Liver (tissue), 8 donors: ENCODE measurements at regions not wholly inside any gene's neighbourhood (a gene's known extent, or its start where the extent isn't known, plus 50 kb on each side); places are given as distances from the start of the nearest gene placed in this dataset.

Experiments used
- DNase-seq: peaks from one replicate; pipeline ENCODE4 v3.0.0-alpha.2; 2017; ENCODE audit warnings: low spot score
- H3K27ac ChIP-seq, 2 donors: one replicate each; pipeline ENCODE4 v1.7.0; 2013; ENCODE audit warnings: inconsistent platforms in 2 of 2, low read length in 2 of 2, control low read depth in 1 of 2, low read depth in 1 of 2, mild to moderate bottlenecking in 1 of 2
- H3K27me3 ChIP-seq, 4 donors: one replicate each; pipeline versions ENCODE4 v1.6.1 to v1.7.0; 2013; ENCODE audit warnings: low read length in 3 of 4, inconsistent platforms in 1 of 4, mild to moderate bottlenecking in 1 of 4, moderate library complexity in 1 of 4; ENCODE audit not compliant: control insufficient read depth in 4 of 4, insufficient read depth in 4 of 4
- H3K36me3 ChIP-seq, 4 donors: one replicate each; pipeline versions ENCODE4 v1.6.1 to v1.7.0; 2013; ENCODE audit warnings: low read length in 3 of 4, mild to moderate bottlenecking in 3 of 4, low read depth in 1 of 4, moderate library complexity in 1 of 4; ENCODE audit not compliant: control insufficient read depth in 4 of 4, insufficient read depth in 3 of 4
- H3K4me1 ChIP-seq, 4 donors: one replicate each; pipeline versions ENCODE4 v1.6.1 to v1.7.0; 2013; ENCODE audit warnings: low read length in 3 of 4, mild to moderate bottlenecking in 3 of 4, moderate library complexity in 1 of 4; ENCODE audit not compliant: control insufficient read depth in 4 of 4, insufficient read depth in 4 of 4
- H3K4me3 ChIP-seq, 3 donors: one replicate each; pipeline versions ENCODE4 v1.6.1 to v1.7.0; 2013; ENCODE audit warnings: low read length in 3 of 3, control low read depth in 1 of 3, low read depth in 1 of 3, mild to moderate bottlenecking in 1 of 3
- H3K9ac ChIP-seq, 2 donors: one replicate each; pipeline ENCODE4 v1.7.0; 2013; ENCODE audit warnings: low read length in 2 of 2, mild to moderate bottlenecking in 2 of 2, moderate library complexity in 2 of 2, control low read depth in 1 of 2, low read depth in 1 of 2
- H3K9me3 ChIP-seq, 4 donors: one replicate each; pipeline versions ENCODE4 v1.6.1 to v1.7.0; 2013; ENCODE audit warnings: low read length in 3 of 4; ENCODE audit not compliant: control insufficient read depth in 4 of 4
- ATF3 ChIP-seq: IDR thresholded peaks from 2 replicates; pipeline ENCODE4 v1.6.1; 2016; ENCODE audit warnings: antibody characterized with exemption
- CTCF ChIP-seq: fragments of 150-350 bp; IDR thresholded peaks from 2 replicates; pipeline ENCODE4 v1.5.1; 2017; ENCODE audit warnings: improper control_type of control experiment, low read depth, low read length; ENCODE audit not compliant: missing input control
- FOXA1 ChIP-seq: IDR thresholded peaks from 2 replicates; pipeline ENCODE4 v1.6.1; 2016; ENCODE audit warnings: antibody characterized with exemption
- FOXA2 ChIP-seq: IDR thresholded peaks from 2 replicates; pipeline ENCODE4 v1.6.1; 2016; ENCODE audit warnings: antibody characterized with exemption
- GABPA ChIP-seq, 2 donors: IDR thresholded peaks in 1 of 2; conservative IDR thresholded peaks in 1 of 2; 2 replicates each; pipeline ENCODE4 v1.6.1; 2016; ENCODE audit warnings: antibody characterized with exemption in 2 of 2, mild to moderate bottlenecking in 1 of 2, moderate library complexity in 1 of 2
- HNF4A ChIP-seq, 2 donors: conservative IDR thresholded peaks; 2 replicates each; pipeline ENCODE4 v1.6.1; 2016; ENCODE audit warnings: antibody characterized with exemption in 2 of 2, mild to moderate bottlenecking in 2 of 2
- HNF4G ChIP-seq: IDR thresholded peaks from 2 replicates; pipeline ENCODE4 v1.6.1; 2016; ENCODE audit warnings: antibody characterized with exemption
- MAX ChIP-seq: IDR thresholded peaks from 2 replicates; pipeline ENCODE4 v1.6.1; 2016; ENCODE audit warnings: antibody characterized with exemption
- NR2F2 ChIP-seq: IDR thresholded peaks from 2 replicates; pipeline ENCODE4 v1.6.1; 2016; ENCODE audit warnings: antibody characterized with exemption
- RAD21 ChIP-seq, 2 donors: IDR thresholded peaks; 2 replicates each; pipeline ENCODE4 v1.6.1; 2016; ENCODE audit warnings: antibody characterized with exemption in 2 of 2, mild to moderate bottlenecking in 2 of 2
- REST ChIP-seq: IDR thresholded peaks from 2 replicates; pipeline ENCODE4 v1.6.1; 2016; ENCODE audit warnings: antibody characterized with exemption, mild to moderate bottlenecking
- RXRA ChIP-seq, 2 donors: IDR thresholded peaks; 2 replicates each; pipeline ENCODE4 v1.6.1; 2017 to 2018; ENCODE audit warnings: antibody characterized with exemption in 2 of 2, mild to moderate bottlenecking in 1 of 2
- SP1 ChIP-seq: IDR thresholded peaks from 2 replicates; pipeline ENCODE4 v1.6.1; 2018; ENCODE audit warnings: antibody characterized with exemption, mild to moderate bottlenecking
- TAF1 ChIP-seq: conservative IDR thresholded peaks from 2 replicates; pipeline ENCODE4 v1.6.1; 2016; ENCODE audit warnings: antibody characterized with exemption, mild to moderate bottlenecking
- YY1 ChIP-seq: IDR thresholded peaks from 2 replicates; pipeline ENCODE4 v1.6.1; 2016; ENCODE audit warnings: antibody characterized with exemption, mild to moderate bottlenecking
- ZBTB33 ChIP-seq: IDR thresholded peaks from 2 replicates; pipeline ENCODE4 v1.6.1; 2016; ENCODE audit warnings: antibody characterized with exemption
- WGBS: extraction: QIAGEN DNeasy Blood & Tissue Kit; methylation state at CpG from one replicate; pipeline ENCODE4 v1.1.7; 2013; 5-methylcytosine and 5-hydroxymethylcytosine counted together
- donor health status: healthy.
- donor health status: healthy.
- donor health status: healthy.
- donor health status: healthy.
- donor health status: healthy.

- no peak for TF ChIP-seq RAD21 (IDR thresholded peaks at IDR 0.05)
- TF ChIP-seq HNF4A (conservative IDR thresholded peaks at IDR 0.05) = no peak
- TF ChIP-seq TAF1 = no peak
- no peak for TF ChIP-seq NR2F2
- no peak for TF ChIP-seq ATF3
- no peak for TF ChIP-seq GABPA (IDR thresholded peaks at IDR 0.05 in 1 of 2, conservative IDR thresholded peaks at IDR 0.05 in 1 of 2)
- no peak for TF ChIP-seq FOXA2
These were observed 233.4 kb downstream of the PPP4R3C start (continued) for GRCh38 chrX:27229721-27230120.

GRCh38 chrX:27222661-27223060, 240.5 kb downstream of the PPP4R3C start:
- TF ChIP-seq CTCF (no peak), FOXA1 (no peak), SP1 (no peak), RXRA (IDR thresholded peaks at IDR 0.05) (no peak), YY1 (no peak), TAF1 (no peak), ATF3 (no peak), ZBTB33 (no peak), NR2F2 (no peak), RAD21 (IDR thresholded peaks at IDR 0.05) (no peak), MAX (no peak), GABPA (IDR thresholded peaks at IDR 0.05 in 1 of 2, conservative IDR thresholded peaks at IDR 0.05 in 1 of 2) (no peak), HNF4G (no peak), REST (no peak)

More at GRCh38 chrX:27222661-27223060, 240.5 kb downstream of the PPP4R3C start:
- Histone ChIP-seq H3K36me3 (no peaks in the 10 kb centered on the region), H3K27me3 (no peaks in the 10 kb centered on the region), H3K4me1 (no peaks in the 10 kb centered on the region), H3K4me3 (no peak overlapping the region), H3K9me3 (peaks cover 0 to 2% (median 0%) of the 10 kb centered on the region in 4 donors), H3K9ac (no peak overlapping the region), H3K27ac (no peak overlapping the region)
- DNase-seq = no peak
- 88% methylated on average over 8 of the region's 8 CpGs for WGBS
